ENCODE measurements at regions not wholly inside any gene's neighbourhood (a gene's known extent, or its start where the extent isn't known, plus 50 kb on each side); places are given as distances from the start of the nearest gene placed in this dataset.
A peak's percentile ranks its signal among the peaks of the same experiment; 100 is the strongest.

GRCh38 chr5:40333459-40334241, 346.1 kb upstream of the PTGER4 start:
- no peak overlapping the region for H3K27ac ChIP-seq
- DNase-seq (ENCODE audit: low spot score) = peak; percentile 8
- POLR2A ChIA-PET (ENCODE audit: low non-redundant PET) = no interaction called here
- TF ChIP-seq, protein P1, sequence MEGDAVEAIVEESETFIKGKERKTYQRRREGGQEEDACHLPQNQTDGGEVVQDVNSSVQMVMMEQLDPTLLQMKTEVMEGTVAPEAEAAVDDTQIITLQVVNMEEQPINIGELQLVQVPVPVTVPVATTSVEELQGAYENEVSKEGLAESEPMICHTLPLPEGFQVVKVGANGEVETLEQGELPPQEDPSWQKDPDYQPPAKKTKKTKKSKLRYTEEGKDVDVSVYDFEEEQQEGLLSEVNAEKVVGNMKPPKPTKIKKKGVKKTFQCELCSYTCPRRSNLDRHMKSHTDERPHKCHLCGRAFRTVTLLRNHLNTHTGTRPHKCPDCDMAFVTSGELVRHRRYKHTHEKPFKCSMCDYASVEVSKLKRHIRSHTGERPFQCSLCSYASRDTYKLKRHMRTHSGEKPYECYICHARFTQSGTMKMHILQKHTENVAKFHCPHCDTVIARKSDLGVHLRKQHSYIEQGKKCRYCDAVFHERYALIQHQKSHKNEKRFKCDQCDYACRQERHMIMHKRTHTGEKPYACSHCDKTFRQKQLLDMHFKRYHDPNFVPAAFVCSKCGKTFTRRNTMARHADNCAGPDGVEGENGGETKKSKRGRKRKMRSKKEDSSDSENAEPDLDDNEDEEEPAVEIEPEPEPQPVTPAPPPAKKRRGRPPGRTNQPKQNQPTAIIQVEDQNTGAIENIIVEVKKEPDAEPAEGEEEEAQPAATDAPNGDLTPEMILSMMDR (conservative IDR thresholded peaks at IDR 0.05; ENCODE audit: low read depth) = no peak
- CTCF ChIA-PET = no interaction called here

DNA sequence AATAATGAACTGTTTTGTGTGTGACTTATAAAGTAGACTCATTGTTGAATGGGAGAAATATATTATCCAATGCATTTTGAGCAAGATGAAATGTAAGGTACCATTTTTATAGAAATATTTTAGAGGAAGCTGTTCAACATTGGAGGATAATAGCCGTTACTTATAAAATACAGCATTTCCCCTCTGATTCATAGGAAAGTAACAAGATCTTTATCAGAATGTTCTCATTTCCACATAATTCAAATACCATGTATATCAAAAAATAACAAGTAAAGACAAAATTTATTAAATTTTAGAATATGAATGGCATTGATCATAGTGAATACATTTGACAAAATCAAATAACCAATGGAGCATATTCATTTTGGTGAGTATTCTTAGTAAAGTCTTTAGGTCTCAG, 346.7 kb upstream of the PTGER4 start:
- TF ChIP-seq, protein P1 (conservative IDR thresholded peaks at IDR 0.05; ENCODE audit: low read depth) = no peak
- DNase-seq (ENCODE audit: low spot score) = no peak
- ChIA-PET POLR2A (ENCODE audit: low non-redundant PET) (no interaction called here), CTCF (no interaction called here)
- H3K27ac ChIP-seq = no peak overlapping the region

GRCh38 chr5:40331616-40332015, 348.1 kb upstream of the PTGER4 start:
- CTCF ChIA-PET = no interaction called here
- TF ChIP-seq, protein P1 (conservative IDR thresholded peaks at IDR 0.05; ENCODE audit: low read depth) = no peak
- H3K27ac ChIP-seq = no peak overlapping the region
- DNase-seq (ENCODE audit: low spot score) = no peak
- POLR2A ChIA-PET (ENCODE audit: low non-redundant PET) = no interaction called here

DNA sequence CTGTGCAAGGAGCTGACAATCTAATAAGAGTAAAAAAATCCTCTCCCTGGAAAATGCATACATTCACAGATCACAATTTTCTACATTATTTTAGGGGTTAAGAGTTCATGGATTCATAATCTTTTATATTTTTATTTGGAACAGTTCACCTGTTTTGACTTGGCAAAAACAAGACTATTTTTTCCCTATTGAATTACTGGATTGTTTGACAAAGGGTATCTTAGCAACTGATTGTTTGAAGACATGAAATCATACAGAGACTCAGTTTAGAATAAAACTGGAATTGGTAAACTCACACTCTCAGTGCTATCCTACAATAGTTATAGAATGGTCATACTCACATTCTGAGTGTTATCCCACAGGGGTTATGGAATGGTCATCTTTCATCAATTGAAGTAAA, 358.2 kb upstream of the PTGER4 start:
- POLR2A ChIA-PET (ENCODE audit: low non-redundant PET) = no interaction called here
- DNase-seq (ENCODE audit: low spot score) = no peak
- CTCF ChIA-PET = no interaction called here
- no peak overlapping the region for H3K27ac ChIP-seq
- TF ChIP-seq, protein P1 (conservative IDR thresholded peaks at IDR 0.05; ENCODE audit: low read depth) = no peak

GRCh38 chr5:40318395-40318794, 361.3 kb upstream of the PTGER4 start:
- no peak for DNase-seq (ENCODE audit: low spot score)
- H3K27ac ChIP-seq = no peak overlapping the region
- TF ChIP-seq, protein P1 (conservative IDR thresholded peaks at IDR 0.05; ENCODE audit: low read depth) = no peak
- ChIA-PET CTCF (interaction anchor here (1.1 kb wide), 1 partner anchor 16 kb away, joined by 3 read pairs; no protein-coding TSS in a partner anchor), POLR2A (ENCODE audit: low non-redundant PET) (no interaction called here)

DNA sequence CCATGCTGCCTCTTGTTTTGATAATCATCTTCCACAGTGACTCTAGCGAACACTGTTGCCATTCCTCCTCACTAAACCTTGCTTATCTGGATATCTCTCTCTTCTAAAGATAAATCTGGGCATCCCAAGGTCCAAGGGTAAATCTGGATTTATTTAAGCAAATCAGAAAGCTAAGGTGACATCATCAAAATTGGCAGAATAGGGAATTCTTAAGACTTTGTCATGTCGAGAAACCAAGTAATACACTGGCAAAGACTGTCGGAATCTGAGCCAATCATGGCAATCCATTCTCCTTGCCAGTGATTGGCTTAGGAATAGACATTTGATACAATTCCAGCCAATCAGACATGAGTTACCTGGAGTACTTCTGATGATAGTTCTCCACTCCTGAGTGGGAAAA, 362.7 kb upstream of the PTGER4 start:
- ChIA-PET CTCF (no interaction called here), POLR2A (ENCODE audit: low non-redundant PET) (no interaction called here)

More for the DNA sequence above, 362.7 kb upstream of the PTGER4 start:
- TF ChIP-seq, protein P1 (conservative IDR thresholded peaks at IDR 0.05; ENCODE audit: low read depth) = no peak
- H3K27ac ChIP-seq = no peak overlapping the region
- no peak for DNase-seq (ENCODE audit: low spot score)
